ENCODE measurements at regions not wholly inside any gene's neighbourhood (a gene's known extent, or its start where the extent isn't known, plus 50 kb on each side); places are given as distances from the start of the nearest gene placed in this dataset.

- Mint-ChIP-seq H3K27me3 (ENCODE audit: low read depth) (no peaks in the 10 kb centered on the region), H3K9me3 (peaks cover 3% of the 10 kb centered on the region), H3K36me3 (ENCODE audit: insufficient read depth) (no peaks in the 10 kb centered on the region), H3K4me1 (ENCODE audit: low read depth) (peaks cover 3% of the 10 kb centered on the region), H3K4me3 (no peak overlapping the region)
- DNase-seq: no peak
- ATAC-seq: no peak
Measured at GRCh38 chr4:121477480-121477879, 96.7 kb upstream of the QRFPR start.

GRCh38 chr4:121477079-121477478 is 96.3 kb upstream of the QRFPR start:
- Mint-ChIP-seq H3K36me3 (ENCODE audit: insufficient read depth) (no peaks in the 10 kb centered on the region), H3K9me3 (peaks cover 3% of the 10 kb centered on the region), H3K27me3 (ENCODE audit: low read depth) (no peaks in the 10 kb centered on the region), H3K4me1 (ENCODE audit: low read depth) (peaks cover 3% of the 10 kb centered on the region), H3K4me3 (no peak overlapping the region)
- DNase-seq (no peak), ATAC-seq (no peak)

DNA sequence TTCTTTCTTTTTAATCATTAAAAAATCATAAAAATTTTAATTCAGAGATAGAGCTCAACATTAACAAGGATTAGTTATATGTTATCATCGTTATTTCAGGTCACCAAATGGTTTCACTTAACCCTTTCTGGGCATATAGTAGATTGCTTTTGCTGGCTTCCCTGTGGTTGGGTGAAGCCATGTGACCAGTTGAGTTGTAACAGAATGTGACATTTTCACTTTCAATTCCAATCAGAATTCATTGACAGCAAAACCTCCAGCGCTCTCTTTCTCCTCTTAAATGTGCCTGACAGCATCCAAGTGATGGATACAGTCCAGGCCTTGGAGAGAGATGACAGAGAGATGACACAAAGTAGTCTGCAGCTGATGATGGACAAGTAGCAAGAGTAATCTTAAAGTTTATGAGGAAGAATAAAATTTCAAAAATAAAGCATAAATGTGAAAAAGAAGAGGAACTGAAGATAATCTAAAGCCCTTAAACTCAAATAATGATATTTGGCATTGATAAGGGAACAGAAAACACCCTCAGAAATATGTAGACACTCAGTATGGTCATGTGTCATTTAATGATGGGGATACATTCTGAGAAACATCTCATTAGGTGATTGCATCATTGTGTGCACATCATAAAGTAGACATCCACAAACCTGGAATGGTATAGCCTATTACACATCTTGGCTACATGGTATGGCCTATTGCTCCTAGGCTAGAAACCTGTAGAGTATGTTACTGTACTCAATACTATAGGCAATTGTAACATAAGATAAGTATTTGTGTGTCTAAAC is 92.3 kb upstream of the QRFPR start:
- ATAC-seq (no peak), DNase-seq (no peak)
- peaks cover 3% of the 10 kb centered on the region for H3K4me1 Mint-ChIP-seq (ENCODE audit: low read depth)
- H3K4me3 Mint-ChIP-seq: no peak overlapping the region
- H3K36me3 Mint-ChIP-seq (ENCODE audit: insufficient read depth): no peaks in the 10 kb centered on the region
- peaks cover 4% of the 10 kb centered on the region for H3K27me3 Mint-ChIP-seq (ENCODE audit: low read depth)
- H3K9me3 Mint-ChIP-seq: peaks cover 3% of the 10 kb centered on the region

GRCh38 chr4:121464854-121465253 is 84.0 kb upstream of the QRFPR start:
- Mint-ChIP-seq H3K27me3 (ENCODE audit: low read depth) (peaks cover 3% of the 10 kb centered on the region), H3K36me3 (ENCODE audit: insufficient read depth) (no peaks in the 10 kb centered on the region), H3K4me1 (ENCODE audit: low read depth) (no peaks in the 10 kb centered on the region), H3K9me3 (peaks cover 10% of the 10 kb centered on the region), H3K4me3 (no peak overlapping the region)
- DNase-seq (no peak), ATAC-seq (no peak)

- peaks cover 7% of the 10 kb centered on the region for H3K9me3 Mint-ChIP-seq
- no peak overlapping the region for H3K4me3 Mint-ChIP-seq
- ATAC-seq (no peak), DNase-seq (no peak)
- H3K4me1 Mint-ChIP-seq (ENCODE audit: low read depth): no peaks in the 10 kb centered on the region
- peaks cover 8% of the 10 kb centered on the region for H3K27me3 Mint-ChIP-seq (ENCODE audit: low read depth)
- H3K36me3 Mint-ChIP-seq (ENCODE audit: insufficient read depth): no peaks in the 10 kb centered on the region
Measured at GRCh38 chr4:121462660-121463261, 81.9 kb upstream of the QRFPR start.

DNA sequence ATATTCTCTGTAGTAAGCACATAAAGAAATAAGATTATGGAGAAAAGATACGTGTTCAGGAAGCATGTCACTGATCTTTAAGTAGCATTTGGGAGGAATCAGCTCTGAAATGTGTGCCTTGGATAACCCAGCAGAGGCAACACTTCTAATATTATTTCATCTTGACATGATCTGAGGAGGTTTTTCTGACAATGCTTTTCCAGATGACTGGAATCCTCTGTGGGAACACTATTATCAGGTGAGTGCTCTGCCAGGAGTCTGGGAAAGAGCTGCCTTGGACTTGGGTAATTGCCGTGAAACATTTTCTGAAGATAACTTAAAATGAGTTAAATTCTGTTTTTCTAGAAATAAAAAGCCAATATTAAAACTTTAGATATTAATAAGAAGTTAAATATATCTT is 78.2 kb upstream of the QRFPR start:
- Mint-ChIP-seq H3K27me3 (ENCODE audit: low read depth) (peaks cover 12% of the 10 kb centered on the region), H3K4me3 (no peak overlapping the region), H3K36me3 (ENCODE audit: insufficient read depth) (no peaks in the 10 kb centered on the region), H3K4me1 (ENCODE audit: low read depth) (no peaks in the 10 kb centered on the region), H3K9me3 (no peaks in the 10 kb centered on the region)
- ATAC-seq (no peak), DNase-seq (no peak)

- no peak for DNase-seq
- Mint-ChIP-seq H3K36me3 (ENCODE audit: insufficient read depth) (no peaks in the 10 kb centered on the region), H3K27me3 (ENCODE audit: low read depth) (peaks cover 13% of the 10 kb centered on the region), H3K9me3 (no peaks in the 10 kb centered on the region), H3K4me3 (no peak overlapping the region), H3K4me1 (ENCODE audit: low read depth) (no peaks in the 10 kb centered on the region)
- ATAC-seq: no peak
Measured at GRCh38 chr4:121457278-121457875, 76.6 kb upstream of the QRFPR start.

DNA sequence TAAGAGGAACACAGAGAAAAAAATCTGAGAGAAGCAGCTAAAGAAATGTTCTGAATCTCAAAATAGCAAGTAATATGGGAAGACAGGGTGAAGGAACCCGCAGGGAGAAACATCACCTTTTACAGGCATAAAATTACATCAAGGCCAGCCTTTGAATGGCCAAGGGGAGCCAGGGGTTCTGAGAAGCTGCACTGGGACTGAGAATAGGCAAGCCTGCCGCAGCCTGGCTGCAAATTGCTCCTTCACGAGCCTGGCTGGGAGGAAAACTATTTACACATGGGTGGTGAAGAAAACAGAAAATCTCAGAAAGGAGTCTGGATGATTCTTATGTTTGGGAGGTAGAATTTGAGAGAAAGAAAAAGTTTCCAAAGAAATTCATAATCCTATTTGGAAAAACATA is 74.5 kb upstream of the QRFPR start:
- H3K4me1 Mint-ChIP-seq (ENCODE audit: low read depth): no peaks in the 10 kb centered on the region
- ATAC-seq: no peak
- no peaks in the 10 kb centered on the region for H3K36me3 Mint-ChIP-seq (ENCODE audit: insufficient read depth)
- DNase-seq: no peak
- no peak overlapping the region for H3K4me3 Mint-ChIP-seq
- H3K9me3 Mint-ChIP-seq: no peaks in the 10 kb centered on the region
- H3K27me3 Mint-ChIP-seq (ENCODE audit: low read depth): peaks cover 15% of the 10 kb centered on the region

DNA sequence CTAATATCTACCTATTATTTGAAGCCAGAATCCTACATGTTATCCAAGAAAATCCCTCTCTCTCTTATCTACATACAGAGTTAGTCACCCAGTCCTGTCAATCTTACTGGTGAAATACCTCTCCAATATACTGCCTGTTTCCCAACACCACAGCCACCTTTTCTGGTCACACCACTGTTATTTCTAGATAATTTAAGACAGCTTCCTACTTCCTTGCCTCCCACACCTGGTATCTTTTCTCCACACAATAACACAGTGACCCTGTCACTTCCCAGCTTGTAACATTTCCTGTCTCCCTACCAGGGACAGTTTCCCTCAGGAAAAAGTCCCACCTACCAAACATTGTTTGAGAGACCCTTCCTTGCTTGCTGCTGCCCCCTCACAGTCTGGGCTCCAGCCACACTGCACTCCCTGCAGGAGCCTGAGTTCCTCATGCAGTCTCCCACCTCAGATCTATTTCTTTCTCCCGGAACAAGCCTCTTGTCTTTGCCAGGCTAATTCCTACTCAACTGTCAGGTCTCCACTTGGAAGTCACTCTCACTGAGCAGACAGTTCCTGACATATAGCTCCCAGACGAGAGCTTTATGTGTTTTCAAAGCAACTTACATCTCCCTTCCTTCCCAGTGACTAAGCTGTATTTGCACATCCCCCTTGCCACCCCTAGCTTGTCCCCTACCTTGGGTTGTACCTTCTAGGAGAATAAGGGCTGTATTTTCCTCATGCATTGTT is 73.6 kb upstream of the QRFPR start:
- no peaks in the 10 kb centered on the region for H3K4me1 Mint-ChIP-seq (ENCODE audit: low read depth)
- H3K36me3 Mint-ChIP-seq (ENCODE audit: insufficient read depth): no peaks in the 10 kb centered on the region
- ATAC-seq: no peak
- no peaks in the 10 kb centered on the region for H3K9me3 Mint-ChIP-seq
- DNase-seq: no peak
- no peak overlapping the region for H3K4me3 Mint-ChIP-seq
- H3K27me3 Mint-ChIP-seq (ENCODE audit: low read depth): peaks cover 15% of the 10 kb centered on the region

DNA sequence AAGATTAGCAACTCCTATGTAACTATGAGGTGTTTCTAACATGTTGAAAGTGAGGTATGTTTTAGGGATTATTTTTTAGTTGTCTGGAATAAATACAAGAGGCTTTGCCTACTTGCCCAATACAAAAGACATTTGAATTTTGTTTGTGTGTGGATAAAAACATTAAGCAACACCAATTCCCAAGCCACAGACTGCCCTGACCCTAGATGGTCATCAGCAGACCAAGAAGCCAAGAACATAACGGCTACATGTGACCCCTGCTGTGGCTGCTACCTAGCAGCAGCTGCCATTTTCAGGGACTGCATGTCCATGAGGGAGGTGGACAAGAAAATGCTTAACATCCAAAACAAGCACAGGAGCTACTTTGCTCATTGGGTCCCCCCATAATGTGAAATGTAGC is 70.5 kb upstream of the QRFPR start:
- no peaks in the 10 kb centered on the region for H3K9me3 Mint-ChIP-seq
- no peak for DNase-seq
- H3K4me1 Mint-ChIP-seq (ENCODE audit: low read depth): no peaks in the 10 kb centered on the region
- H3K27me3 Mint-ChIP-seq (ENCODE audit: low read depth): peaks cover 9% of the 10 kb centered on the region
- H3K36me3 Mint-ChIP-seq (ENCODE audit: insufficient read depth): no peaks in the 10 kb centered on the region
- no peak for ATAC-seq
- no peak overlapping the region for H3K4me3 Mint-ChIP-seq

- no peaks in the 10 kb centered on the region for H3K9me3 Mint-ChIP-seq
- H3K4me3 Mint-ChIP-seq: no peak overlapping the region
- ATAC-seq (no peak), DNase-seq (no peak)
- H3K36me3 Mint-ChIP-seq (ENCODE audit: insufficient read depth): no peaks in the 10 kb centered on the region
- peaks cover 5% of the 10 kb centered on the region for H3K27me3 Mint-ChIP-seq (ENCODE audit: low read depth)
- no peaks in the 10 kb centered on the region for H3K4me1 Mint-ChIP-seq (ENCODE audit: low read depth)
Measured at GRCh38 chr4:121449416-121449815, 68.6 kb upstream of the QRFPR start.

DNA sequence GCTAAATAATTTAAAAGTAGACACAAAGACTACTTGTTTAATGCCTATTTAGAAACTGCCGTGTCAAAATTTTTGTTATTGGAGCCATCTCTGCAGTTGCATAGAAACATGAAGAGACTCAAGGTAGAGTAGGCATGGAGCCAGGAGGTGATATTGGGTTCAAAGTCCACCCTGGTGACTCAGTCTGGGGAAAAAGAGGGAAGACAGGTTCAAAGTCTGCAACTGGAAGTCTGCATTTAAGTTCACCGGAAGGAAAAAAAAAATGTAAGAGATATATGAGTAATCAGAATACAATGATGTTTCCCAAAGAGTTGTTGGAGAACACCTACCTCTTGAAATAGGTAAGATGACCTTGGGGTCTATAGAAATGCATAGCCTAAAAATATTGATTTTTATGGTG is 67.4 kb upstream of the QRFPR start:
- Mint-ChIP-seq H3K4me3 (no peak overlapping the region), H3K36me3 (ENCODE audit: insufficient read depth) (no peaks in the 10 kb centered on the region), H3K27me3 (ENCODE audit: low read depth) (peaks cover 7% of the 10 kb centered on the region), H3K4me1 (ENCODE audit: low read depth) (no peaks in the 10 kb centered on the region), H3K9me3 (no peaks in the 10 kb centered on the region)
- DNase-seq (no peak), ATAC-seq (no peak)

- ATAC-seq (no peak), DNase-seq (no peak)
- Mint-ChIP-seq H3K27me3 (ENCODE audit: low read depth) (peaks cover 18% of the 10 kb centered on the region), H3K36me3 (ENCODE audit: insufficient read depth) (no peaks in the 10 kb centered on the region), H3K9me3 (peaks cover 25% of the 10 kb centered on the region), H3K4me1 (ENCODE audit: low read depth) (no peaks in the 10 kb centered on the region), H3K4me3 (no peak overlapping the region)
Measured at GRCh38 chr4:121439669-121440068, 58.9 kb upstream of the QRFPR start.
